ENCODE measurements at regions not wholly inside any gene's neighbourhood (a gene's known extent, or its start where the extent isn't known, plus 50 kb on each side); places are given as distances from the start of the nearest gene placed in this dataset.

DNA sequence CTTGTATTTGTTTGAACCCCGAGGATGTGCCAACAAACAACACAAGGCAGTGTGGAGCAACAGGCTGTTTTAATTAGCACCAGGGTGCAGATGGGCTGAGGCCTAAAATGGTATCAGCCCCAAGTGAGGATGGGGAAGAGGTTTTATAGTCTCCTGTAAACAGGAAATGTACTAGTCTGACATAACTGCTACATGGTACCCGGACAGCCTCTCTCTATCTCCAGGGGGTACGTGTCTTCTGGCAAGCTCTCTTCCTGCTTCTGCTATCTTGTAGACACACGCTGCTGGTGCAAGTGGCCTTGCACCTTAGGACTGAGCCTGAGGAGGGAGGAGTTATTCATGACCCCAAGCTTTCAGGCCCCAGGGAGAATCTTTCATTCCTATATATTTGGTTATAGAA is 2451.0 kb downstream of the TP53TG3F start:
- no peak for DNase-seq

DNA sequence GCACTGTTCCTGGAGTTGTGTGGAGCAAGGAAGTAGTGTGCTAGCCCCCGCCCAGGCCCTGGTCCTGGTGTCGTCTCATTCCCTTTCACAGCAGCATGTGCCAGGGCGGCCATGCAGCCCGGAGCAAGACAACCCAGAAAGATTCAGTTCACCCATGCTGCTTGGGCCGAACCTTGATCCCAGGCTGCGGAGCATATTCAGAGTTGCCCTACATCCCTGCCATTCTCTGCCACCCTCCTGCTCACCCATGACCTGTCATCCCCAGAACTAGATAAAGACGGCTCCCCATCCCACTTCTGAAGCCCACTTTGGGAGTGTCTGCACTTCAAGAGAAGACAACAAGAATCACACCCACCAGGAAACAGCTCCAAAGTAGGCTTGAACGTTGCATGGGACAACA is 2452.5 kb downstream of the TP53TG3F start:
- no peak for DNase-seq

DNA sequence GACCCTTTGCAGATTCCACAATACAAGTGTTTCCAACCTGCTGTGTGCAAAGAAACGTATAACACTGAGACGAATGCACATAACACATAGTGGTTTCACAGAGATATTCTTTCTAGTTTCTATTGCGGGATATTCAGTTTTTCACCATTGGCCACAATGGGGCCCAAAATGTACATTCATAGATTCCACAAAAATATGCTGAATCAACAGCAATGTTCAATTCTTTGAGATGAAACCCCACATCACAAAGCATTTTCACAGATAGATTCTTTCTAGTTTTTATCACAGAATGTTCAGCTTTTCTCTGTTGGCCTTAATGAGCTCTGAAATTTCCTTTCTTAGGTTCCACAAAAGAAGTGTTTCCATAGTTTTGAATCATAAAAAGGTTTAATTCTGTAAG is 2472.3 kb downstream of the TP53TG3F start:
- no peak for DNase-seq
